ENCODE measurements at regions not wholly inside any gene's neighbourhood (a gene's known extent, or its start where the extent isn't known, plus 50 kb on each side); places are given as distances from the start of the nearest gene placed in this dataset.

DNA sequence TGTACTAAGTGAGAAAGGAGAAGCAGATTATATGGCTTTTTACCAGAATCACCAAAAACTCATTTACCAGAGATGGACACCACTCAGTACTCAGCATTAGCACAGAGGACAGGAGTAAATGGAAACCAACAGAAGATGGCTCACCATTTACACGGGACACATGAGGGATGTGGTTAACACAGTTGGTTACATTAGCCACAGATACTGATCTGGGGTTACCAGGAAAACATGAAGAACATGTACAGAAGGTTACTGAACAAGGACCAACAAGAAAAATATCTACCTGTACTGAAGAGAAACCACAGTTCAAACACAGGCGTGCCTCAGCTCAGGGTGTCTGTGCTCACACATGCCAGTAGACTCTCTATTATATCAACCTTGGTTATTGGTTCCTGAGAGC, 1285.8 kb upstream of the SORCS1 start:
- DNase-seq (ENCODE audit: low spot score), result no peak
- Histone ChIP-seq H3K27me3 (ENCODE audit: control insufficient read depth in 4 of 4, insufficient read depth in 4 of 4, low read length in 3 of 4) (no peaks in the 10 kb centered on the region), H3K4me1 (ENCODE audit: control insufficient read depth in 4 of 4, insufficient read depth in 4 of 4, low read length in 3 of 4) (no peaks in the 10 kb centered on the region), H3K27ac (ENCODE audit: low read depth in 1 of 2, low read length in 2 of 2) (no peak overlapping the region), H3K4me3 (ENCODE audit: low read depth in 1 of 3, low read length in 3 of 3) (no peak overlapping the region), H3K9me3 (ENCODE audit: control insufficient read depth in 4 of 4, low read length in 3 of 4) (peaks cover 0 to 1% (median 0%) of the 10 kb centered on the region in 4 donors), H3K36me3 (ENCODE audit: control insufficient read depth in 4 of 4, insufficient read depth in 3 of 4, low read depth in 1 of 4, low read length in 3 of 4) (no peaks in the 10 kb centered on the region), H3K9ac (ENCODE audit: low read depth in 1 of 2, low read length in 2 of 2) (no peak overlapping the region)
- TF ChIP-seq EGR1 (IDR thresholded peaks at IDR 0.05; ENCODE audit: low read depth in 2 of 2) (no peak), GABPA (IDR thresholded peaks at IDR 0.05 in 1 of 2, conservative IDR thresholded peaks at IDR 0.05 in 1 of 2) (no peak), REST (IDR thresholded peaks at IDR 0.05) (no peak), FOXA2 (IDR thresholded peaks at IDR 0.05) (no peak), SP1 (IDR thresholded peaks at IDR 0.05) (no peak), NR2F2 (IDR thresholded peaks at IDR 0.05) (no peak), JUND (IDR thresholded peaks at IDR 0.05) (no peak), HNF4G (IDR thresholded peaks at IDR 0.05) (no peak), MAX (IDR thresholded peaks at IDR 0.05) (no peak), RXRA (IDR thresholded peaks at IDR 0.05) (no peak), HNF4A (conservative IDR thresholded peaks at IDR 0.05) (no peak), YY1 (IDR thresholded peaks at IDR 0.05) (no peak), ATF3 (IDR thresholded peaks at IDR 0.05) (no peak), TAF1 (conservative IDR thresholded peaks at IDR 0.05) (no peak)
- TF ChIP-seq, protein P1, sequence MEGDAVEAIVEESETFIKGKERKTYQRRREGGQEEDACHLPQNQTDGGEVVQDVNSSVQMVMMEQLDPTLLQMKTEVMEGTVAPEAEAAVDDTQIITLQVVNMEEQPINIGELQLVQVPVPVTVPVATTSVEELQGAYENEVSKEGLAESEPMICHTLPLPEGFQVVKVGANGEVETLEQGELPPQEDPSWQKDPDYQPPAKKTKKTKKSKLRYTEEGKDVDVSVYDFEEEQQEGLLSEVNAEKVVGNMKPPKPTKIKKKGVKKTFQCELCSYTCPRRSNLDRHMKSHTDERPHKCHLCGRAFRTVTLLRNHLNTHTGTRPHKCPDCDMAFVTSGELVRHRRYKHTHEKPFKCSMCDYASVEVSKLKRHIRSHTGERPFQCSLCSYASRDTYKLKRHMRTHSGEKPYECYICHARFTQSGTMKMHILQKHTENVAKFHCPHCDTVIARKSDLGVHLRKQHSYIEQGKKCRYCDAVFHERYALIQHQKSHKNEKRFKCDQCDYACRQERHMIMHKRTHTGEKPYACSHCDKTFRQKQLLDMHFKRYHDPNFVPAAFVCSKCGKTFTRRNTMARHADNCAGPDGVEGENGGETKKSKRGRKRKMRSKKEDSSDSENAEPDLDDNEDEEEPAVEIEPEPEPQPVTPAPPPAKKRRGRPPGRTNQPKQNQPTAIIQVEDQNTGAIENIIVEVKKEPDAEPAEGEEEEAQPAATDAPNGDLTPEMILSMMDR (IDR thresholded peaks at IDR 0.05; ENCODE audit: low read depth, low read length, missing input control), result no peak
- 81% methylated on average over 2 of the region's 2 CpGs for WGBS

DNA sequence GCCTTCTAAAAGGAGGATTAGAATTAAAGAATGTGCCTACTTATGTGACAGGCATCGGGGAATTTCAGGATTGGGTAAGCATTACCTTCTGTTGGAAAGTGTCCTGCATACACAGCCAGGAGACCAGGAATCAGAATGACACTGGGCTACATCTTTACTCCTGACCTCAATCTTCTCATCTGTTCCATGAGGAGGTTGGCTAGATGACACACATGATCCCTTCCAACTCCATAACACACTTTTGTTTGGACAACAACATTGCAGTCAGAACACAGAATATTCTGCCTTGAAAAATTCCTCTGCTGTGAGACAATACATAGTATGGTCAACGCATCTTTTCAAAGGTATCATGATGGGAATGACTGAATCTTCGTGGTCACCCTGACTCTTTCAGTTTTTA, 1281.2 kb upstream of the SORCS1 start:
- Histone ChIP-seq H3K27ac (ENCODE audit: low read depth in 1 of 2, low read length in 2 of 2) (no peak overlapping the region), H3K36me3 (ENCODE audit: control insufficient read depth in 4 of 4, insufficient read depth in 3 of 4, low read depth in 1 of 4, low read length in 3 of 4) (no peaks in the 10 kb centered on the region), H3K9ac (ENCODE audit: low read depth in 1 of 2, low read length in 2 of 2) (no peak overlapping the region), H3K4me1 (ENCODE audit: control insufficient read depth in 4 of 4, insufficient read depth in 4 of 4, low read length in 3 of 4) (no peaks in the 10 kb centered on the region), H3K27me3 (ENCODE audit: control insufficient read depth in 4 of 4, insufficient read depth in 4 of 4, low read length in 3 of 4) (no peaks in the 10 kb centered on the region), H3K4me3 (ENCODE audit: low read depth in 1 of 3, low read length in 3 of 3) (no peak overlapping the region), H3K9me3 (ENCODE audit: control insufficient read depth in 4 of 4, low read length in 3 of 4) (no peaks in the 10 kb centered on the region)
- WGBS, result 78% methylated on average over 3 of the region's 3 CpGs
- DNase-seq (ENCODE audit: low spot score), result no peak
- TF ChIP-seq HNF4A (conservative IDR thresholded peaks at IDR 0.05) (no peak), FOXA1 (IDR thresholded peaks at IDR 0.05) (no peak), RAD21 (IDR thresholded peaks at IDR 0.05) (no peak), NR2F2 (IDR thresholded peaks at IDR 0.05) (no peak), GABPA (IDR thresholded peaks at IDR 0.05 in 1 of 2, conservative IDR thresholded peaks at IDR 0.05 in 1 of 2) (no peak), EGR1 (IDR thresholded peaks at IDR 0.05; ENCODE audit: low read depth in 2 of 2) (no peak), RXRA (IDR thresholded peaks at IDR 0.05) (no peak), JUND (IDR thresholded peaks at IDR 0.05) (no peak), MAX (IDR thresholded peaks at IDR 0.05) (no peak), SP1 (IDR thresholded peaks at IDR 0.05) (no peak), YY1 (IDR thresholded peaks at IDR 0.05) (no peak), ATF3 (IDR thresholded peaks at IDR 0.05) (no peak), REST (IDR thresholded peaks at IDR 0.05) (no peak)
- TF ChIP-seq, protein P2, sequence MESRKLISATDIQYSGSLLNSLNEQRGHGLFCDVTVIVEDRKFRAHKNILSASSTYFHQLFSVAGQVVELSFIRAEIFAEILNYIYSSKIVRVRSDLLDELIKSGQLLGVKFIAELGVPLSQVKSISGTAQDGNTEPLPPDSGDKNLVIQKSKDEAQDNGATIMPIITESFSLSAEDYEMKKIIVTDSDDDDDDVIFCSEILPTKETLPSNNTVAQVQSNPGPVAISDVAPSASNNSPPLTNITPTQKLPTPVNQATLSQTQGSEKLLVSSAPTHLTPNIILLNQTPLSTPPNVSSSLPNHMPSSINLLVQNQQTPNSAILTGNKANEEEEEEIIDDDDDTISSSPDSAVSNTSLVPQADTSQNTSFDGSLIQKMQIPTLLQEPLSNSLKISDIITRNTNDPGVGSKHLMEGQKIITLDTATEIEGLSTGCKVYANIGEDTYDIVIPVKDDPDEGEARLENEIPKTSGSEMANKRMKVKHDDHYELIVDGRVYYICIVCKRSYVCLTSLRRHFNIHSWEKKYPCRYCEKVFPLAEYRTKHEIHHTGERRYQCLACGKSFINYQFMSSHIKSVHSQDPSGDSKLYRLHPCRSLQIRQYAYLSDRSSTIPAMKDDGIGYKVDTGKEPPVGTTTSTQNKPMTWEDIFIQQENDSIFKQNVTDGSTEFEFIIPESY (IDR thresholded peaks at IDR 0.05), result no peak

Data from liver (tissue), 8 donors.